RCC 7860 (cell line): ENCODE measurements at regions not wholly inside any gene's neighbourhood (a gene's known extent, or its start where the extent isn't known, plus 50 kb on each side); places are given as distances from the start of the nearest gene placed in this dataset.
"Not testable (repeated sequence)": the region's sequence is repeated elsewhere in the genome, so short reads cannot be mapped to it uniquely, and the experiment has no call there.

Experiments
- DNase-seq: peaks from one replicate; pipeline ENCODE4 v3.0.0-alpha.2; 2015; ENCODE audit warnings: low spot score
- FAIRE-seq: peaks from 2 replicates; lab custom pipeline; 2012; peaks lifted over from hg19 to GRCh38; lab: Jason Lieb, UNC

DNA sequence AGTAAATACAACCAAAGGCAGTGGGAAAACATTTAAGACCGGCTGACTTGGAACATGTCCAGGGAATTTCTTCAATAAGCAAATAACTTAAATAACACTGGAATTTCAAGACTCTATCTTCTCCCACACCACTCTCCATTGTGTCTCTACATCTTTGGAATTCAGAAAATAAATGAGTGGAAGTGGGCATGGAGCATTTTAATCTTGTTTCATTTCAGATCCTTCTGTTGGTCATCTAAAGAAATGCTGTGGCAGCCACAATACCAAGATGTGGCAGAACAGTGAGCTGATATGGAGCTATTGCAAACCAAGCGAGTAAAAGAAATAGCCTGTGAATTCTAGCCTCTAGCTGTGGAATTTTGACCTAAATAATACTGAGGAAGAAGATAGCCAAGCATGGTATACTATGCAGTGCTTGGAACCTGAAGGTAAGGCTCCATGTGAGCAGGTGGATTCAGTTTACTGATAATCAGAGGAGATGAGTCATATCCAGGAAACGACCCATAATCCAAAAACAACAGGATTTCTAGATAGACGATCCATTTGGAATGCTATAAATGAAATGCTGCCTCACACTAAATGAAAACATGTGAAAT lies 157.1 kb upstream of the SCN7A start:
- DNase-seq, result no peak

DNA sequence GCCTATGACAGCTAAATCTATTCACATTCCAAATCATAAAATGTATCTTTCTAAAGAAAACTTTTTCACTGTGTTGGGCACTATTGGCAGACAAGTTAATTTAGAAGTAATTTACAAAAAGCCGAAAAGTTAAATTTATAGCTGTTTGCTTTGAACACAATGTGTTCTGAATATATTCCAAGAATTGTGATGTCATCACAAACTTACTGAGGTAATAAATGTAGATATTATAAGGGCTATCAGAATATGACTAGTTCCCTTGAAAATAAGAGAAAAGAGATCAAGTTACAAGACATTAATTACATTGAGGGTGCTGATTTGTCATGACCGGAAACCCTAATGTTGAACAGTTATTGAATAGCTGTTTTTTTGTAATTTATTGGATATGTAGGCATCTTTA lies 153.9 kb upstream of the SCN7A start:
- no peak for FAIRE-seq
- DNase-seq, result no peak

More for the DNA sequence above, 157.1 kb upstream of the SCN7A start:
- no peak for FAIRE-seq

DNA sequence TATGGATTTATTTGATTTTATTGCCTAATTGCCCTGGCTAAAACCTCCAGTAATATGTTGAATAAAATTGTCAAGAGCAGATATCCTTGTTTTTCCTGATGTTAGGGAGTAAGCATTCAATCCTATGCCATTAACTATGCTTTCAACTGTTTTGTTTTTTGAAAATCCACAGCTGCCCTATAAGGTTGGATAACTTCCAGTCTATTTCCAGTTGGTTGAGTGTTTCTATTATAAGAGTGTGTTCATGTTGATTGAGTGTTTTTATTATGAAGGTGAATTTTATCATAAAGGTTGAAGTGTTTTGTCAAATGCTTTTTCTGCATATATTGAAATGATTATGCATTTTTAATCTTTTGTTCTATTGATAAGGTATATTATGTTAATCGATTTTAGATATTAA lies 149.9 kb upstream of the SCN7A start:
- DNase-seq, result no peak
- no peak for FAIRE-seq

DNA sequence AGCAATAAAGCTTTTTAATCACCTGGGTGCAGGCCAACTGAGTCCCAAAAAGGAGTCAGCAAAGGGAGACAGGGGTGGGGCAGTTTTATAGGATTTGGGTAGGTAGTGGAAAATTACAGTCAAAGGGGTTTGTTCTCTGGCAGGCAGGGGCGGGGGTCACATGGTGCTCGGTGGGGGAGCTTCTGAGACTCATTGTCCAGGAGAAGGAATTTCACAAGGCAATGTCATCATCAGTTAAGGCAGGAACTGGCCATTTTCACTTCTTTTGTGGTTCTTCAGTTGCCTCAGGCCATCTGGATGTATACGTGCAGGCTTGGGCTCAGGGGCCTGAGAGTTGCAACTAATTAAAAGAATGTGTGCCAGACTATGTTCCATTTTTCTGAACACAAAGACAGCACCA lies 147.5 kb upstream of the SCN7A start:
- not testable (repeated sequence) for DNase-seq, FAIRE-seq

DNA sequence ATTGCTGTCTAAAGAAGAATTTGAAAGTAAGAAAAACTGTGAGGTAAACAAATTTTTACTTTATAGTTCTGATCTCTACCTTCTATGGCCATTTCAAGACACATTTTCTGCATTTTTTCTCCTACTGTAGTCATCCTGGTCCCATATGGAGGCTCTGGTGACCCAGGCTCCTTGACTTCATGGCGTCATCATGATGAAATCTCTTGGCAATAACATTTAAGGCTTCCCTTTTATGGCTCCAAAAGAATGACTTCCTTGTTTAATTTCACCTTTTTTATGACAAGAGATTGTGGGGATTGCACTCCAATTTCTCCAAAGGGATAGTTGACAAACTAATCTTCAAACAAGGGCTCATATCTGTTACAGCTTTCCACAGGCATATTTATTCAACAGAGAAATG lies 143.0 kb upstream of the SCN7A start:
- no peak for FAIRE-seq
- DNase-seq, result no peak

DNA sequence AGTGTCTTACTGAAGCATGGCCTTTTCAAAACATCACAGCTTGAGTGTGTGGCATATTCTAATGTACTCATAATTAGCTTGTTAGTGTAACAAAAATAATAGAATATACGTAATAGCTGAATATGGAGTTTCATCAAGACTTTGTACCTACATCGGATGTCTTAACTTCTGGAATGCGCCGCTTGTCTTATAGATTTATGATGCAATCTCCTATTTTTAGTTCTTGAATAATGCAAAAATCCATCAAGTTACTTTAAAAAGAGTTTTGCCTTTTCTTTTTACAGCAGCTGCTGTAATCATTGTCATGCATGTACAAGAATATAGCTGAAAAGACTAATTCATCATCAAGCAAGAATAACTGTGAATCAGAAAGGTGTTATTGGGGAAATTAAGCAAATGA lies 140.7 kb upstream of the SCN7A start:
- FAIRE-seq, result no peak
- no peak for DNase-seq

DNA sequence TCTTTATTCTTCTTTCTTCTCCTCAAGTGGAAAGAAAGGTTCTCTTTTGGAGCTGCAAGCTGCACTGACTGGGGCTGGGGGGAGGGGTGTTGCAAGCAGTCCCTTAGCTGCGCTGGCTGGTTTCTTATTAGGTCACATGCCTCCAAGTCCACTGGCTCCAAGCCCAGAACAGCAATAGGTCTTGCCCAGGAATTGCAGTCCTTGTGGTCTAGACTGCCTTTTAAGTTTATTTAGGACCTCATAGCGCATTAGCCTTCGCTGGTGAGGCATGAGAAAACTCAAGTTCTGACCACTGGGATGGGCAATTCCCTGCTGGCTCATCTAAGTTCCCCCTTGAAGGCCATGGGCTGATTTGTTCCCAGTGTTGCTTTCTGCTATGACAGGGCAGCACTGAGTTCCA lies 138.6 kb upstream of the SCN7A start:
- DNase-seq (peak; percentile 85), FAIRE-seq (peak; percentile 72)

DNA sequence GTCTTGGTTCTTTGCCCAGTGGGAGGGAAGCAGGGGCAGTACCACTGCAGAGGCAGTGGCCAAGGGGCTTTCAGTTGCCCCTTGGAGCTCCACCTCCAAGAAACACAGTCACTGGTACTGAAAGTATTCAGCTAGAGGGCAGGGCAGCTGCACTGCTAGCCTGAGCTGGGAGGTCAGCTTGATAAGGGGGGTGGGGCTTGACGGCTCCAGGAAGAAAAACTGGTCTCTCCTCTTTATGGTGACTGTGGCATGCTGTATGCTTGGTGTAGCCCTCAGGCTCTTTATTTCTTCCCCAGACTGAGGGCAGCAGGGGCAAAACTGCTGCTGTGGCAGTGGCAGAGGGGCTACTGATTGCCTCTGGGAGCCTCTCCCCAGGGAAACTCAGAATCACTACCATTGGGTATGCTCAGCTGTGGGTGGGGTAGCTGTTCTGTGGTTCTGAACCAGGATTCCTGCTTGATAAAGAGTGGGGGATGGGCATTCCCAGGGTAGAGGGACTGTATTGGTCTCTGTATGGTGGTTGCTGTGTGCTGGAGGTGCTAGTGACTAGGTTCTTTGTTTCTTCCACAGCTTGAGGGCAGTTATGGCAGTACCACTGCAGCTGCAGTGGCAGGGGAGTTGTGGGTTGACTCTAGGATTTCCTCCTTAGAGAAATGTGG lies 134.6 kb upstream of the SCN7A start:
- DNase-seq (no peak), FAIRE-seq (no peak)

DNA sequence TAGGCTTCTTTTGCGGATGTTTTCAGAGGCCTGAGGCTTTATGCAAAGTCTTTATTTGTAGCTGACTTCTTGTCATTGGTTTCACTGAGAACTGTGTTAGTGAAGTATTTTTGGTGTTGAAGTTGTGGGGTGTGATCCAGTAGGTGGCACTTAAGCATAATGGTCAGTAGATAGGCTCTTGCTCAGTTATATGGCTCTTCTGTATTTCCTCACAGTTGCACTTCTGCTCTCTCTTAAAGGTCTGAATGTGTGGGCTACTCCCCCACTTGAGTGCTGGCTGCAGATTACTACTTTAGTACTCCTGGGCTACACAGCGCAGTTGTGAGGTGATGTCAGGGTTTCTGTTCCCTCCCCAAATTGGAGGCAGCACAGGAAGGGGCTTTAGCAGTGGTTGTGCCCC lies 133.8 kb upstream of the SCN7A start:
- DNase-seq, result no peak
- no peak for FAIRE-seq

DNA sequence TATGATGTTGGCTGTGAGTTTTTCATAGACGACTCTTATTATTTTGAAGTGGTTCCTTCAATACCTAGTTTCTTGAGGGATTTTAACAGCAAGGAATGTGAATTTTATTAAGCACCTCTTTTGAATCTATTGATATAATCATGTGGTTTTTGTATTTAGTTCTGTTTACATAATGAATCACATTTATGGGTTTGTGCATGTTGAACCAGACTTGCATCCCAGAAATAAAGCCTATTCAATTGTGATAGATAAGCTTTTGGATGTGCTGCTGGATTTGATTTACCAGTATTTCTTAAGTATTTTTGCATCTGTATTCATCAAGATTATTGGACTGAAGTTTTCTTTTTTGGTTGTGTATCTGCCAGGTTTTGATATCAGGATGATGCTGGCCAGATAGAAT lies 131.6 kb upstream of the SCN7A start:
- DNase-seq (no peak), FAIRE-seq (no peak)

DNA sequence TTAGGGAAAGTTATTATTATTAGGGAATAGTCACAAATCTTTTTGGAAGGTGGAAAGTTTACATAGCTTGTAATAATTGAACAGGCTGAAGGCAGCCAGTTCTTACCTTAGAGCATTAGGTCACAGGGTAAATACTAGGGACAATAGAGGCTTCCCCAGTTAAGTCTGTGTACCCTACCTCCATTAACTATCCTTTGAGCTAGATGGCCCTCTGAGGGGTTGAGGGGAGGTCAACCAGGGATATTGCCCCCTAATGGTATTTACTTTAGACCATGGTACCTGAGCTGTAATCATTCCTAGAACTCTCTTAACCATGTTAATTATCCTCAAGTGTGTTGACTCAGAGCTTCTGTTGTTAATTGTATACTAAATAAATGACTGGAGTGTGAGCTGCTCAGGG lies 120.5 kb upstream of the SCN7A start:
- no peak for FAIRE-seq
- DNase-seq, result no peak

DNA sequence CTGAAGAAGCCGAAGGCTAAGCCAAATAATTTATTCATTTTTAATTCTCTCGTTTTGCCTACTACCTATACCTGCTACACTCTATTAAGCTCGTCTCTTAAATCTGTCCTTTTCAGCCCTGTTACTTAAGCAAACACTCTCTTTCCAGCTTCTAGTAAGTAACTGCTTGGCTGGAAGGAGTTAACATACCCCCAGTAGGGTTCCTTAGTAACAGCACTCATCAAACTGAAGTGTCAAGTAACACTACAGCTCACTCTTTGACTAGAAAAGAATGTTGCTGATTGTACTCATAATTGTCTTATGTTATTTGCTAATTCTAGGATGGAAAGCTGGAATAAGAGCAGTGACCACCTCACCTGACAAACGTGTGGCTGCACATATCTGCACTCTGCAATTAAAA lies 120.0 kb upstream of the SCN7A start:
- no peak for FAIRE-seq

DNA sequence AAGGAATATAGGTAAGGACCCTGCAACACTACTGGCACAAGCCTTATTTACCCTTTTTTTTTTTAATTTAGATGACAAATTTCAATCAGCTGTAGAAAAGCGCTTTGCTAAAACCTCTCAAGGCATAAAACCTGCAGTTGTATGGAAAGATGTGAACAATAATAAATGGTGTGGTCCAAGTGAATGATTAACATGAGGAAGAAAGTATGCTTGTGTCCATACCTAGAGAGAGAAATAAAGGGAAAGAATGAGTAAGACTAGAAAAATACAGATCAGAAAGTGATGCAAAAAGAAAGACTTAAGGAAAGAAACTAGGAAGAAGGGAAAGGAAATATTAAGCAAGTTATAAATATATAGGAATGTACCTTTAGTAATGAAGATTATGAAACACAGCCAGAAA lies 119.2 kb upstream of the SCN7A start:
- peak; percentile 9 for DNase-seq
- FAIRE-seq, result no peak

More for the DNA sequence above, 120.0 kb upstream of the SCN7A start:
- no peak for DNase-seq

DNA sequence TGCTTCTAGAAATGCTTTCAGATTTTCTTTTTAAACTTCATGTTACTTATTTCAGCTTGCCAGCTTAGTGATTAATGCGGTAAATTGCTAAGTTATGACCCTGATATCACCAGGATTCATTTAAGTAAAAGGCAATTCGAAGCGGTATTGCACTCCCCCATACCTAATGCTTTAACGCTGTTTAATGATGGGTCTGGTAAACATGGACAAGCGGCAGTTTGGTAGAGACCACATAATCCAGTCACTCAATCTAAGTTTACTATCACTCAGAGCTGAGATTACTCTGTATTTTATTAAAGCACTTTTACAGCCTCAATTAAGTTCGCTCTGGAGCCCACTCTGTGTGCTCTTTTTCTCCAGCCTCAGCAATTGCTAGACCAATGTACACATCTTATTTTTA lies 118.2 kb upstream of the SCN7A start:
- DNase-seq (no peak), FAIRE-seq (no peak)

DNA sequence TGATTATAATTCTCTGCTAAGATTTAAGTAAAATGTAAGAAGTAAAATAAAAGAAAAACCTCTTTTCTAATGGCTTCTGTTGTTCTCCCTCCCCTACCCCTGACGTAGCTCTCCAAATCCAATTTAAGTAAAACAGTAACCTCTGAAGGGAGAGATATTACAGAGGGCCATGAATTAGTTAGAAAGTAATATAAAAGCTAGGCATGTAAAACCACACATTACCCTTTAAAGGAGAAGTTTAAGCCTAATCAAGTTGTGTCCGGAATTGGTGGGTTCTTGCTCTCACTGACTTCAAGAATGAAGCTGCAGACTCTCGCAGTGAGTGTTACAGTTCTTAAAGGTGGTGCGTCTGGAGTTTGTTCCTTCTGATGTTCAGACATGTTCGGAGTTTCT lies 116.9 kb upstream of the SCN7A start:
- FAIRE-seq (no peak), DNase-seq (no peak)

DNA sequence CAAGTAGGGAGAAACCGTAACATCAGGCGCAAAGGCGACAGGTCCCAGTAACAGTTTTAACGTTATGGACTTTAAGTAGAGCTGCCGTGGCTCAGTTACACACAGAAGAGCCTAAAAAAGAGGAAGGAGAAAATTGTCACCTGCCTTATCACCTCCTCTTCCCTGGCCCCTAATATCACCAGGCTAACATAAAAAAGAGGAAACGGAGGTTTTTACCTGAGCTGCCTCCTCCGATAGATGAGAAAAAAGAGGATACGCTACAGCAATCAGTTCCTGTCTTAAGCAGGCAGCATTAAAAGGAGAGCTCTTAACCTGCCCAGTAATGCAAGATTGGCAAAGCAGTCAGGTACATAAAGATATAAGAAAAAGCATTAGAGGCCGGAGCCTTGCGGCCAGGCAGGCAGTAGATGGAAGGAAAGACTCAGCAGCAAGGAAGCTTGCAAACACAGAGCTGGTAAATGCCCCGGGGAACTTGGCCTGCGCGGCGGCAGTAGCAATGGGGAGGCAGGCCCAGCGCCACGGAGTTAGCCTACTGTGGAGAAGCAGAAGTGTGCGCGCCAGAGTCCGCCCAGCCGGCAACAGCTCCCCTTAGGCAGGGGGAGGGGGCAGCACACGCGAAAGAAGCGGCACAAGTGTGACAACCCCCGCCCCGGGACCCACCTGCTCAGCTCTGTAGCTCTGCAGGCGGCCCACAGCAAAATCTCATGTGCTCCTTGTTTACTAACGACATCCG lies 116.3 kb upstream of the SCN7A start:
- FAIRE-seq, result no peak
- no peak for DNase-seq

DNA sequence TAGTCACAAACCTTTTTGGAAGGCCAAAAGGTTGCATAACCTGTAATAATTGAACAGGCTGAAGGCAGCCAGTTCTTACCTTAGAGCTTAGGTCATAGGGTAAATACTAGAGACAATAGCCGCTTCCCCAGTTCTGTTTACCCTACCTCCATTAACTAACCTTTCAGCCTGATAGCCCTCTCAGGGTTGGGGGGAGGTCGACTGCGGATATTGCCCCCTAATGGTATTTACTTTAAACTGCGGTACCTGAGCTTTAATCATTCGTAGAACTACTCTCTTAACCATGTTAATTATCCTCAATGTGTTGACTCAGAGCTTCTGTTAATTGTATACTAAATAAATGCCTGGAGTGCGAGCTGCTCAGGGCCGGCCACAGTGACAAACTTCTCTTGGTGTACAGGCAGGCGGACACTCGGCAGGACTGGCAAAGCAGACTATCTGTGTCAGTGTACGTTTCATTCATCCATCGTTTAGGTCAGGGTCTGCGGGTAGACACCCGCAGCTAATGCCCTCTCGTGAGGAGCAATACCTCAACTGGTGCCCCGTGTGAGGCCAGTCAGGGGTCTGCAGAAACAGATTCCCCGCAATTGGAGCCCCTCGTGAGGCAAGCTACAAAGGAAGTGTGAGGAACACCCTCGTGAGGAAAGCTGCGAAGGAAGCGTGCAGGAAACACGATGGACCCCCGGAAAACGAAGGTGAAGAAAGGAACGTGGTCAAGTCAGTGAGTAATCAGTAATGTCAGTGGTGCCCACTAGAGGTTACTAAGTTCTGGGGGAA lies 115.3 kb upstream of the SCN7A start:
- DNase-seq (no peak), FAIRE-seq (no peak)

DNA sequence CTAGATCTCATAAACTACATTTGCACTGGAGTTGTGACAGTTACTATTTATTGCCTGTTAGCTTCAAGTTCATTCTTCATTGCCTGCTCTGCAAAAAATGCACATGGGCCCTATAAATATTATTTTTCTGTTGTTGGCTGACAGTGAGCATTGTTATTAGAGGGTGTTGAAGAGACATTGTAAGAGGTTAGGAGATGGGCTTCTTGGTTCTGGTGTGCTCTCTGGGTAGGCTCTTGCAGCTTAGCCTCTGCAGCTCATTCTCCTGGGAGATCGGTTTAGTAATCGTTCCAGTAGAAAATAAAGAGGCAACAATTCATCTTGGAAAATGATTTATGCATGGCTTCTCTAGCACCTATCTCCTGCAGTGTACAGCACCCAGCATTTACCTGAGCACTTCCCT lies 113.8 kb upstream of the SCN7A start:
- DNase-seq (no peak), FAIRE-seq (no peak)

DNA sequence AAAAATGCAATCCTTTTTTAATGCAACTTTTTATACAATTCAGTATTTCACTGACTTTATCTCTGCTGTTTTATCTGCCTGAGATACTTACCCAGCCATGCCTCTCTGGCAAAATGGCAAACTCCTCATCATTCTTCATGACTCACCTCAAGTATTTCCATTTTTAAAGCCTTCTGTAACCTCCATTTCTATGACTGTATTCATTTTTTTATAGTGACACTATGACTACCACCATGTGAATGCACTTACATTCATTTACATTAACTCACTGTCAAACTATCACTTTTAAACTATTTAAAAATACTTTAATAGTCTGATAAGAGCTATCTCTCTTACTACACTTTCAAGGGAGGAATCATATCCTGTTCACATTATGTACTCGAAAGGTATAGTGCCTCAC lies 99.4 kb upstream of the SCN7A start:
- FAIRE-seq (peak; percentile 78), DNase-seq (peak; percentile 90)

DNA sequence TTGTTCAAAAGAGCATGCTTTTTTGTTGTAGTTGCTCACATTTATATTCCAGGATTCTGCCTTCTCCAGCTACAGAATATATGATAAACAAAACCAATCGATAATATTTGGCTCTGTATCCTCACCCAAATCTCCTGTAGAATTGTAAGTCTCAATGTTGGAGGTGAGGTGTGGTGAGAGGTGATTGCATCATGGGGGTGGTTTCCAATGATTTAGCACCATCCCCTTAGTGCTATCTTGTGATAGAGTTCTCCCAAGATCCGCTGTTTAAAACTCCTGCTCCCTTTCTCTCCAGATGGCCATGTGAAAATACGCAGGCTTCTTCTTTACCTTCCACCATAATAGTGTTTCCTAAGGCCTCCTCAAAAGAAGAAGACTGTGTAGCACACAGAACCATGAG lies 98.7 kb upstream of the SCN7A start:
- DNase-seq (no peak), FAIRE-seq (no peak)

DNA sequence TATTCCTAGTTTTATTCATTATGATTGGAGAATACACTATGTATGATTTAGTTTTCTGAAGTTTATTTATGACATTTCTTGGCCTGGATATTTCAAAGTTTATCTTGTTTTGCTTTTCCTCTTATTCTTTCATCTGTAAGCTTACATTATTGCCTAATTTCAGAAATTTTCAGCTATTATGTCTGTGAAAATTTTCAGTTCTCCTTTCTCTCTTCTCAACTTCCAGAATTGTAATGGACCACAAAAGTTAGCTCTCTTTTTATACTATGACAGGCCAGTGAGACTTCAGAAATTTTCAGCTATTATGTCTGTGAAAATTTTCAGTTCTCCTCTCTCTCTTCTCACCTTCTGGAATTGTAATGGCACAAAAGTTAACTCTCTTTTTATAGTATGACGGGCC lies 97.2 kb upstream of the SCN7A start:
- no peak for FAIRE-seq
- no peak for DNase-seq

DNA sequence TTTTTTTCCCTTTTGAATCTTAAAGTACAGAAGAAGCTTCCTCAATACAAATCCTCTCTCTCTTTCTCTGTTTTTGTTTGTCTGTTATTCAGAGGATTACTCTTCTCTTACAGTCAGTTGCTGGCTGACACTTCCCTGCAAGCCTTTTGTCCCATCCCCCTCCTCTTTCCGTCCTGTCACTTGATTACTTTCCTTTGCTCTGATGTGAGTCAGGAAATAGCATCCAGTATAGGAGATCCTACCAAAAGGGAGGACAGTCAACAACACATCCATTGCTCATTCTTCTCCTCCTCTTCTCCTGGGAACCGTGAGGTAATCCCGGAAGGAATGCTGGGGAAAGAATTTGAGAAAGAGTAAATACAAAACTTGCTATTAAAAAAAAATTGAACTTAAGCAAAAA lies 79.3 kb upstream of the SCN7A start:
- no peak for FAIRE-seq
- peak; percentile 36 for DNase-seq
